ENCODE measurements at regions not wholly inside any gene's neighbourhood (a gene's known extent, or its start where the extent isn't known, plus 50 kb on each side); places are given as distances from the start of the nearest gene placed in this dataset.

DNA sequence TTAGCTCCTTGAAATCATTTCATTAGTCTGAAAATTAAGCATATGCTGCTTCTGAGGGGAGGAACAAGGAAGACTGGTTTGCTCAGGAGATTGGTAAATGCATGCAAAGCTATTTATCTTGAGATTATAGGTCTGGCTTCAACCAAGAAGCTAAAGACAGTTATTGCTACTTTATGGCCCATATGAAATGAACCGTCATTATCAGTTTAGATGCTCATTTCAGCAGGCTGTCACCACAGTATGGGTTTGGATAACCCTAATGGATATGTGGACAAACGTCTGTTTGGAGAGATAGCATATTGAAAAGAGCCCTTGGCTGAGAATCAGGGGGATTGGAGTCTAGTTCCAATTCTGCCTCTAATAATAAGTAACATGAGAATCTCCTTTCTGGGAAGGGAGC, 922.6 kb downstream of the TUSC7 start:
- H3K27ac Mint-ChIP-seq = no peak overlapping the region
- H3K4me3 Mint-ChIP-seq = no peak overlapping the region
- no peaks in the 10 kb centered on the region for H3K4me1 Mint-ChIP-seq
- no peaks in the 10 kb centered on the region for H3K36me3 Mint-ChIP-seq
- no peaks in the 10 kb centered on the region for H3K9me3 Mint-ChIP-seq
- no peaks in the 10 kb centered on the region for H3K27me3 Mint-ChIP-seq

DNA sequence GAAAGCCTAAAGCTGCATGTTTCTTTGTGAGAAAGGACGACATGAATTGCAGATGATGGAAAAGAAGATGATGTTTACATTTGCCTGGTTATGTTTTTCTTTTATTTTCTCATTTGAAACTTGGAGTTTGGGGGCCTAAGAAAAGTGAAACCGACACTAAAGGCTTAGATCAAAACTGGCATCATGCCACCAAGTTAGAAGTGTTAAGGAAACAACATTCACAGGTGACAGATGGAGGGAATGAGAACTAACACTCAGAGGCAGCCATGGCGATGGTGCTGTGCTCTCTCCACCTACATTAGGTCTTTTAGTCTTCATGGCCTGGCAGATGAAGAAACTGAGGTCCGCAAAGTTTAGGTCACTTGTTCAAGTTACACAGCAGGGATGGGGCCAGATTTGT, 923.6 kb downstream of the TUSC7 start:
- peaks cover 0 to 2% (median 0%) of the 10 kb centered on the region in 3 donors for H3K9me3 Mint-ChIP-seq
- no peaks in the 10 kb centered on the region for H3K4me1 Mint-ChIP-seq
- no peak overlapping the region for H3K4me3 Mint-ChIP-seq
- no peak overlapping the region for H3K27ac Mint-ChIP-seq
- H3K36me3 Mint-ChIP-seq = no peaks in the 10 kb centered on the region
- no peaks in the 10 kb centered on the region for H3K27me3 Mint-ChIP-seq

- Mint-ChIP-seq H3K27me3 (no peaks in the 10 kb centered on the region), H3K4me3 (no peak overlapping the region), H3K9me3 (peaks cover 0 to 2% (median 0%) of the 10 kb centered on the region in 3 donors), H3K4me1 (no peaks in the 10 kb centered on the region), H3K27ac (no peak overlapping the region), H3K36me3 (no peaks in the 10 kb centered on the region)
Observed at GRCh38 chr3:117637666-117638065, 928.1 kb downstream of the TUSC7 start.

DNA sequence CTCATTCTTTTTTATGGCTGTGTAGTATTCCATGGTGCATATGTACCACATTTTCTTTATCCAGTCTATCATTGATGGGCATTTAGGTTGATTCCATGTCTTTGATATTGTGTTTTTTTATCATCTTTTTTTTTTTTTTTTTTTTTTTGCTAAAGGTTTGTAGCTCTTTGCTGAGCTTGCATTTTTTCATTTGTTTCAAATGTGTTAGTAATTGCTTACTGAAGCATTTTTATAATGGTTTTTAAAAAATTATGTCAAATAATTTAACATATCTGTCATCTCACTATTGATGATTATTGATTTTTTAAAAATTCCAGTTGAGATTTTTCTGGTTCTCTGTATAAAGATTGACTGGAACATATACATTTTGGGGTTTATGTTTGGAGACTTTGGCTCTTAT, 934.6 kb downstream of the TUSC7 start:
- H3K36me3 Mint-ChIP-seq = peaks cover 1% of the 10 kb centered on the region
- no peaks in the 10 kb centered on the region for H3K4me1 Mint-ChIP-seq
- no peaks in the 10 kb centered on the region for H3K27me3 Mint-ChIP-seq
- no peaks in the 10 kb centered on the region for H3K9me3 Mint-ChIP-seq
- no peak overlapping the region for H3K4me3 Mint-ChIP-seq
- no peak overlapping the region for H3K27ac Mint-ChIP-seq

DNA sequence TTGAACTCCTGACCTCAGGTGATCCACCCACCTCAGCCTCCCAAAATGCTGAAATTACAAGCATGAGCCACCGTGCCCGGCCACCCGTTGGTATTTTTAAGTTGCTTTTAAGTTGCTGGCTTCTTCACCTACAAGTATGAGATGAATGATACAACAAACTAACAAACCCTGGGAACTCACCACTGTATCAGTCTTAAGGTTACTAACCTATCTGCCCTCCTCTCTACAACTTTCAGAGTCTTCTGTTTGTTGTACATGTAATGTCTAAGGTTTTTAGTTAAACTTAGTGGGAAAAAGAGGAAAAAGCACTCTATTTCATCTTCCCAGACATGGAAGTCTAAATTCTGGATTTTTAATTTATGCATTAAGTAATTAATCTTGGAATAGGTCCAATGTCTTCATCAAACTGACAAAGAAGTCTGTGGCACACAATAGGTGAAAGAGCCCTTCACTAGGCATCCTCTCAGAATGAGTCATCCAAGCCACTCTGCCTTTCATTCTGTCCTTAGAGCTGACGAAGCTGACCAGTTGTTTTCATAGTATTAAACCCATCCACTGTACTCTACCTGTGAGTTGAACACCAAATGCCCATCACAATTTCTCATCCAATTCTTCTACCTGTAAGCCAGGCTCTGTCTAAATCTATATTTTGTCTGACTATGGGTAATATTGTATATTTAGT, 936.1 kb downstream of the TUSC7 start:
- Mint-ChIP-seq H3K4me3 (no peak overlapping the region), H3K27me3 (no peaks in the 10 kb centered on the region), H3K27ac (no peak overlapping the region), H3K4me1 (no peaks in the 10 kb centered on the region), H3K36me3 (peaks cover 1% of the 10 kb centered on the region), H3K9me3 (no peaks in the 10 kb centered on the region)

GRCh38 chr3:117647435-117647834, 937.9 kb downstream of the TUSC7 start:
- Mint-ChIP-seq H3K27me3 (no peaks in the 10 kb centered on the region), H3K4me3 (no peak overlapping the region), H3K9me3 (no peaks in the 10 kb centered on the region), H3K36me3 (peaks cover 1% of the 10 kb centered on the region), H3K4me1 (no peaks in the 10 kb centered on the region), H3K27ac (no peak overlapping the region)

DNA sequence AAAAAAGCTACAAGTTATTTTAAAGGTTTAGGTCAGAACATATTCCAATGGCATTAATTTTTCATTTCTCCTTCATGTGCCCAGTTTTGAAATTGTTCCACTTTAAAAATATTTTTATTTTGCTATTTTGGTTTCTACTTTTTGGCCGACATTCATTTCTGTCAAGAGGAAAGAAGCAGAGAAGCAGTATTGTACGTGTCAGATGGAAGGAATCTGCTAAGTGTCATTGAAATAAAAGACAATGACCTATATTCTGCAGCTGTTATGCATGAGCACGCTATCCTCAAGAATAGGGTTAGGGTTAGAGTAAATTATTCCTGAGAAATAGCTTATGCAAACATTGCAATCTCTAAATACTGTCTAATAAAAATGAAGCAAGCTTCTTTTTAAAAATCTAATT, 941.7 kb downstream of the TUSC7 start:
- H3K36me3 Mint-ChIP-seq = peaks cover 1% of the 10 kb centered on the region
- H3K9me3 Mint-ChIP-seq = no peaks in the 10 kb centered on the region

GRCh38 chr3:117656391-117656790, 946.8 kb downstream of the TUSC7 start:
- H3K27ac Mint-ChIP-seq = no peak overlapping the region
- no peaks in the 10 kb centered on the region for H3K4me1 Mint-ChIP-seq
- H3K4me3 Mint-ChIP-seq = no peak overlapping the region
- no peaks in the 10 kb centered on the region for H3K9me3 Mint-ChIP-seq
- no peaks in the 10 kb centered on the region for H3K27me3 Mint-ChIP-seq
- no peaks in the 10 kb centered on the region for H3K36me3 Mint-ChIP-seq

More for the DNA sequence above, 941.7 kb downstream of the TUSC7 start:
- H3K27ac Mint-ChIP-seq = no peak overlapping the region
- no peaks in the 10 kb centered on the region for H3K4me1 Mint-ChIP-seq
- no peak overlapping the region for H3K4me3 Mint-ChIP-seq
- no peaks in the 10 kb centered on the region for H3K27me3 Mint-ChIP-seq

- Mint-ChIP-seq H3K4me1 (no peaks in the 10 kb centered on the region), H3K36me3 (no peaks in the 10 kb centered on the region), H3K27me3 (no peaks in the 10 kb centered on the region), H3K4me3 (no peak overlapping the region), H3K9me3 (no peaks in the 10 kb centered on the region), H3K27ac (no peak overlapping the region)
Observed at GRCh38 chr3:117657278-117657677, 947.7 kb downstream of the TUSC7 start.

DNA sequence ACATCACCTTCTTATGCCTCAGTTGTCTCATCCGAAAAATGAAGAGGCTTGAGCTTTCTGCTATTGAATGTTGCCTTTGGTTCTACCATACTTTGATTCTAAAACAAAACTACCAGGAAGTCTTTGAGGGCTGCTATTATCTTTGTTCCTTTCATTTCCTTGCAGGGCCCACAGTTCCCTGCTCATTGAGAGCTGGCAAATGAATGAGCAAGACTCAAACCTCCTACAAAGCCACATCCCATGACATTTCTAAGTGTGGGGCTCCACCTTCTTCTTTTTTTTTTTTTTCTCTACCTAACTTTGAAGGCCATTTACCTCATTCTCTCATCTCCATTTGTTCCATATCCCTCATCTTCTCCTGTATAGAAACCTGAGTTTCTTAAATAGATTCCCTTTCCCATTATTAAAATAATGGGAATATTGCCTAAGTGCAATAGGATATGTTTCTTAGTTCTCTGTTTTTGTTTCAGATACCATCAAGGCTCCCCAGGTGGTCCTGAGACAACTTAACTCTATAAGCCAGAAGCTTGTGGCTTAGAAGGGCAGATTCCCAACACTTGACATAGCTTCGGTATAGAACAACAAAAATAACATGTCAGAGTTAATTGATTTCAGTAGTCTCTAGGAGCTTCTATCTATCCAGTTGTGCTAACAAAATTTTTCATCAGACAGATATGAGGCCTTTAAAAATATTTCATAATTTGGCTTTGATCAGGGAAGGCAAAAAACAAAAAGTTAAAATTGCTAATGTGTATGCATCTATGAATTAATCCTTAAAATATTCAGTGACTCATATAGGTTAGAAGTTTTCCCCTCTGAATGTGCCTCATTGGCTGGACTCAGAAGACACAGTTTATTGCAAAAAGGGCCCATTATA, 951.6 kb downstream of the TUSC7 start:
- H3K4me1 Mint-ChIP-seq = no peaks in the 10 kb centered on the region
- no peaks in the 10 kb centered on the region for H3K27me3 Mint-ChIP-seq
- peak overlapping the region in 1 of 3 donors; percentile 20 for H3K27ac Mint-ChIP-seq
- no peaks in the 10 kb centered on the region for H3K36me3 Mint-ChIP-seq
- no peak overlapping the region for H3K4me3 Mint-ChIP-seq
- peaks cover 0 to 3% (median 0%) of the 10 kb centered on the region in 3 donors for H3K9me3 Mint-ChIP-seq

DNA sequence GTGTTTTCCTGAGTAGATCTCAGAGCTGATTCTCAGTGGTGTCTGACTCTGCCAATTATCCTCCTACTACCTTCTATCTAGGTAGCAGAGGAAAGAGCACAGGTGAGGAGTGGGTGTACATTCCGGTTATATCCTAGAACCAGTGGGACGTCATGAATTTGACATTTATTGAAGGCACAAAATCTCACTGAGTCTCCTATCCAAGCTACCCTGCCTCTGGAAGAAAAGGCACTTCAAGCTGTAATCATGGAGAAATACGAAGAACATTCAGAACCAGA, 952.2 kb downstream of the TUSC7 start:
- Mint-ChIP-seq H3K4me3 (no peak overlapping the region), H3K27ac (no peak overlapping the region), H3K36me3 (no peaks in the 10 kb centered on the region), H3K9me3 (peaks cover 0 to 3% (median 0%) of the 10 kb centered on the region in 3 donors), H3K27me3 (no peaks in the 10 kb centered on the region), H3K4me1 (no peaks in the 10 kb centered on the region)

- Mint-ChIP-seq H3K36me3 (no peaks in the 10 kb centered on the region), H3K4me1 (no peaks in the 10 kb centered on the region), H3K9me3 (peaks cover 0 to 3% (median under 1%) of the 10 kb centered on the region in 3 donors), H3K4me3 (no peak overlapping the region), H3K27me3 (no peaks in the 10 kb centered on the region), H3K27ac (no peak overlapping the region)
Observed at GRCh38 chr3:117665296-117665695, 955.7 kb downstream of the TUSC7 start.

GRCh38 chr3:117666325-117666724, 956.7 kb downstream of the TUSC7 start:
- Mint-ChIP-seq H3K4me1 (no peaks in the 10 kb centered on the region), H3K36me3 (no peaks in the 10 kb centered on the region), H3K27me3 (no peaks in the 10 kb centered on the region), H3K9me3 (peaks cover 0 to 3% (median 1%) of the 10 kb centered on the region in 3 donors), H3K4me3 (no peak overlapping the region), H3K27ac (no peak overlapping the region)

DNA sequence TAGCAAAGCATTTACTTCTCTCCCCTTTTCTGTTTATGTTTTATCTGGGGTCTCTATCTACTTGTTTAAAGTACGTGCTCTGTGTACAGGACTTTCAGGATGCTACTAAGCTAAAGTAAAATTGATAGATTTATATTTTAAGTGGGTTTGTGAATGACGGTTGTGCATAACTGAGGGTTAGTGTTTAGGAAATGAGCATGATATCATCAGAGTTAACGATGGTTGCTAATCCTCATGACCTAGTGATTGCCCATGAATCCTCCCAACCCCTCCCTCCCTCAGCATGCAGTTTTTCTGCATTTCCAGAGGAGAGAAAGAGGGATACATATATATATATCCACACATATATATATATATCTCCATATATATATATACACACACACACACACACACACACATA, 957.2 kb downstream of the TUSC7 start:
- no peaks in the 10 kb centered on the region for H3K4me1 Mint-ChIP-seq
- H3K27ac Mint-ChIP-seq = no peak overlapping the region
- H3K27me3 Mint-ChIP-seq = no peaks in the 10 kb centered on the region
- H3K36me3 Mint-ChIP-seq = no peaks in the 10 kb centered on the region
- H3K4me3 Mint-ChIP-seq = no peak overlapping the region
- peaks cover 0 to 3% (median 1%) of the 10 kb centered on the region in 3 donors for H3K9me3 Mint-ChIP-seq

DNA sequence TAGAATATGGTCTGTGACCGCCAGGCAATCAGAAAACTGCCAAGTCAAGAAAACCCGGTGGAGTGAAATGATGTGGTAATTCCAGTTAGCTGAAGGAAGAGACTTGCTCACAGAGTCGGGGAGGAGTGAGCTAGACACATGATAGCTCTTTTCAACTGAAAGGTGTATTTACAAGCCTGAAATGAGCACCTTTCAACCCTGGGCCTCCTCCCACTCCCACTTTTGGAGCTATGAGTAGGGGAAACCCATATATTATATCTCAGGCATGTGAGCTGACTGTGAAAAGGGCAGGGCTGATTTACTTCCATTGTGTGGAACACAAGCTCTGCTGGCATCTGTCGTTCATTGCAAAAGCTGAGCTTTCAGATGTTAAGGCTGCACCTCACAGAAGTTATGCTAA, 960.2 kb downstream of the TUSC7 start:
- Mint-ChIP-seq H3K4me3 (no peak overlapping the region), H3K27me3 (no peaks in the 10 kb centered on the region), H3K27ac (no peak overlapping the region), H3K36me3 (no peaks in the 10 kb centered on the region), H3K4me1 (no peaks in the 10 kb centered on the region), H3K9me3 (peaks cover 0 to 3% (median 1%) of the 10 kb centered on the region in 3 donors)

Data from IgD-negative memory B cell (primary cell).